Body of pancreas (tissue), 4 donors: ENCODE measurements at regions not wholly inside any gene's neighbourhood (a gene's known extent, or its start where the extent isn't known, plus 50 kb on each side); places are given as distances from the start of the nearest gene placed in this dataset.

ENCODE experiments used
- CTCF ChIP-seq, 7 experiments: fragments of 450-650 bp in 4 of 7; fragments of 200-600 bp in 3 of 7; sonication (generic) in 3 of 7; IDR thresholded peaks; one replicate each; pipeline ENCODE4 v1.5.1; 2016 to 2019; ENCODE audit warnings: antibody characterized with exemption in 7 of 7
- POLR2A ChIP-seq, 3 donors: fragments of 450-650 bp; IDR thresholded peaks; one replicate each; pipeline ENCODE4 v1.6.1; 2016; ENCODE audit warnings: antibody characterized with exemption in 3 of 3, mild to moderate bottlenecking in 2 of 3

DNA sequence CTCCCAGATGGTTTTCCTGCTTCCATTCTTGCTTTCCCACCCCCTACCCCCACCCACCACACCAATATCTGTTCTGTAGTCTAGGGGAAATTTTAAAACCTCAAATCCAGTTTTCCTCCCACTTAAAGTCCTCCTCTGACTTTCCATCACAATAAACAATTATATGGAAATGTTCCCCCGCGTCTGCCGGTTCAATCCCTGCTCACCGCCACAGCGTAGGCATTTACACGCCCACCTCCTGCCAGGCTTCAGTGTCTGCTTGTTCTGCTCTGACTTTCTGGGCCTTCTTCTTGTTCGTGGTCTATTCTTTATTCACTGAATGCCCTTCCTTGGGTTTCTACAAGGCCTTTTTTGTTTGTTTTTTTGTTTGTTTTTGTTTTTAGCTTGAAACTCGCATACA lies 633.0 kb upstream of the MKI67 start:
- TF ChIP-seq CTCF (IDR thresholded peaks at IDR 0.05) = no peak
- no peak for TF ChIP-seq POLR2A (IDR thresholded peaks at IDR 0.05)
